Erythroblast (primary cell): ENCODE measurements at regions not wholly inside any gene's neighbourhood (a gene's known extent, or its start where the extent isn't known, plus 50 kb on each side); places are given as distances from the start of the nearest gene placed in this dataset.
"Not testable (repeated sequence)": the region's sequence is repeated elsewhere in the genome, so short reads cannot be mapped to it uniquely, and the experiment has no call there.

ENCODE experiments used
- GATA1 ChIP-seq: IDR thresholded peaks from 2 replicates; pipeline ENCODE4 v1.6.1; 2011; ENCODE audit warnings: low read depth, mild to moderate bottlenecking, control low read depth, low read length, moderate library complexity
- POLR2A ChIP-seq: IDR thresholded peaks from 2 replicates; pipeline ENCODE4 v1.6.1; 2011; ENCODE audit warnings: mild to moderate bottlenecking, low read length

GRCh38 chr2:111367080-111367479 is 246.4 kb downstream of the BCL2L11 start:
- TF ChIP-seq POLR2A, GATA1: not testable (repeated sequence)
